ENCODE measurements at regions not wholly inside any gene's neighbourhood (a gene's known extent, or its start where the extent isn't known, plus 50 kb on each side); places are given as distances from the start of the nearest gene placed in this dataset.

DNA sequence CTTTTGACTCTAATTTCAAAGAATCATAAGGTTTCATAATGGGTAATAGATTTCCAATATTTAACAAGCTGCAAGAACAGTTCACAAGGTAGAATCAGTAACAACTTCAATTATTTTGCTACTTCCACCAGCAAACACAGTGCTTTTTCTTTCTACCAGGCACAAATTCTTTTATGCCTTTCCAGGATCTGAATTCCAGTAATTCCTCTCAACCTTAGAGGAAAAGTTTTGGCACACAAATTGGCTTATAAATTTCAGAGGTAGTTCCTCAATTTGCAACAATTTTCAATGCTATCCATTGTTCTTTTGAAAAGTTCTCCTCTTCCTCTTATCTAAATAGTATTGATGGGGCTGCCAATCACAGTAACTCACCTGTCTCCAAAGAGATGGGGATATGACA lies 665.4 kb upstream of the PHF14 start:
- Histone ChIP-seq H4K91ac (ENCODE audit: insufficient read depth, low read depth, low read length) (no peak overlapping the region), H3K4me3 (ENCODE audit: insufficient read depth, low read depth, low read length) (no peak overlapping the region), H3K18ac (ENCODE audit: low read depth, low read length) (no peak overlapping the region), H3K9me1 (ENCODE audit: insufficient read depth, low read length) (no peaks in the 10 kb centered on the region), H3K4me2 (ENCODE audit: low read depth, low read length) (no peak overlapping the region), H3K9me3 (ENCODE audit: control insufficient read depth, insufficient read depth, low read length) (0 out of 2 replicates have a peak, but pooled peaks cover 3% of the 10 kb centered on the region), H4K20me1 (ENCODE audit: insufficient read depth, low read length) (no peaks in the 10 kb centered on the region), H3K27me3 (ENCODE audit: control insufficient read depth, insufficient read depth, low read length) (no peaks in the 10 kb centered on the region), H3K4me1 (ENCODE audit: control insufficient read depth, insufficient read depth, low read length) (no peaks in the 10 kb centered on the region), H3K27ac (ENCODE audit: insufficient read depth, low read length) (no peak overlapping the region), H2AK9ac (replicated peaks; ENCODE audit: low read depth, low read length, poor library complexity) (no peak overlapping the region), H3K36me3 (ENCODE audit: control insufficient read depth, insufficient read depth, low read length) (no peaks in the 10 kb centered on the region), H2BK20ac (ENCODE audit: low read depth, low read length) (no peak overlapping the region), H2BK5ac (ENCODE audit: low read depth, low read length, poor library complexity, severe bottlenecking) (no peak overlapping the region), H2BK15ac (ENCODE audit: low read depth, low read length) (no peak overlapping the region), H3K4ac (ENCODE audit: low read depth, low read length) (no peak overlapping the region), H4K5ac (ENCODE audit: low read depth, low read length) (no peak overlapping the region), H3K79me1 (ENCODE audit: low read depth in 1 of 2, low read length in 2 of 2) (no peaks in the 10 kb centered on the region), H2AFZ (replicated peaks; ENCODE audit: low read length, poor library complexity) (no peak overlapping the region), H2BK120ac (ENCODE audit: low read depth, low read length) (no peak overlapping the region), H3K9ac (ENCODE audit: low read depth, low read length) (no peak overlapping the region), H4K8ac (ENCODE audit: low read depth in 2 of 2, low read length in 2 of 2) (no peak overlapping the region), H2AK5ac (ENCODE audit: low read depth, low read length) (no peak overlapping the region), H3K14ac (replicated peaks; ENCODE audit: low read depth, low read length) (no peak overlapping the region), H3K23ac (ENCODE audit: low read depth, low read length) (no peak overlapping the region), H3K56ac (ENCODE audit: extremely low read depth, insufficient read depth, low read length) (no peak overlapping the region)
- DNase-seq (no peak), ATAC-seq (ENCODE audit: low read depth) (no peak)
- ChIA-PET CTCF (no interaction called here), POLR2A (ENCODE audit: unreplicated experiment) (no interaction called here)
- no TSS peak for BruUV-seq (replicated peaks)
- in situ Hi-C loops (cut with MboI; ENCODE audit: low sequenced_read_pairs) (no loop called here), dilution Hi-C loops (cut with HindIII; ENCODE audit: low sequenced_read_pairs, unreplicated experiment) (no loop called here), intact Hi-C loops (cut with micrococcal nuclease) (no loop called here)
- no peak for TF ChIP-seq CEBPB (IDR thresholded peaks at IDR 0.05; ENCODE audit: low read depth, low read length)
- no peak for TF ChIP-seq FOS (IDR thresholded peaks at IDR 0.05; ENCODE audit: low read depth, low read length)
- TF ChIP-seq POLR2A (IDR thresholded peaks at IDR 0.05; ENCODE audit: low read depth, low read length) = no peak

All from IMR-90 (cell line).